ENCODE measurements at regions not wholly inside any gene's neighbourhood (a gene's known extent, or its start where the extent isn't known, plus 50 kb on each side); places are given as distances from the start of the nearest gene placed in this dataset.

- TF ChIP-seq EP300 (IDR thresholded peaks at IDR 0.05) = no peak
- no peak for TF ChIP-seq CTCF (IDR thresholded peaks at IDR 0.05)
- TF ChIP-seq POLR2A (IDR thresholded peaks at IDR 0.05) = no peak
- no peak for TF ChIP-seq POLR2AphosphoS5 (IDR thresholded peaks at IDR 0.05)
Measured at GRCh38 chr21:38880577-38880966, 74.8 kb downstream of the ETS2 start.

All from sigmoid colon (tissue), 4 donors.